ENCODE measurements at regions not wholly inside any gene's neighbourhood (a gene's known extent, or its start where the extent isn't known, plus 50 kb on each side); places are given as distances from the start of the nearest gene placed in this dataset.

GRCh38 chr11:92790366-92790765, 179.1 kb upstream of the MTNR1B start:
- TF ChIP-seq POLR2A (IDR thresholded peaks at IDR 0.05; ENCODE audit: control extremely low read depth in 1 of 2, low read depth in 2 of 2, low read length in 2 of 2) (no peak), USF2 (IDR thresholded peaks at IDR 0.05; ENCODE audit: low read length) (no peak)
